ENCODE measurements at regions not wholly inside any gene's neighbourhood (a gene's known extent, or its start where the extent isn't known, plus 50 kb on each side); places are given as distances from the start of the nearest gene placed in this dataset.

- no peak for FAIRE-seq
- TF ChIP-seq KDM1A (IDR thresholded peaks at IDR 0.05; ENCODE audit: borderline replicate concordance, low read length): no peak
- TF ChIP-seq CTCF (IDR thresholded peaks at IDR 0.05; ENCODE audit: control extremely low read depth in 1 of 3, insufficient read depth in 1 of 3, low read depth in 1 of 3, low read length in 3 of 3): peak; percentile 21 to 68 (median 47)
- TF ChIP-seq NRF1 (IDR thresholded peaks at IDR 0.05; ENCODE audit: low read depth, low read length): no peak
- no peak for TF ChIP-seq GTF2F1 (IDR thresholded peaks at IDR 0.05; ENCODE audit: borderline replicate concordance, low read depth, low read length)
- no peak for TF ChIP-seq ATF2 (IDR thresholded peaks at IDR 0.05; ENCODE audit: low read length)
- no peak for TF ChIP-seq YY1 (IDR thresholded peaks at IDR 0.05; ENCODE audit: low read depth, low read length)
- no peak for TF ChIP-seq CEBPB (IDR thresholded peaks at IDR 0.05; ENCODE audit: low read depth, low read length)
- TF ChIP-seq HDAC6 (IDR thresholded peaks at IDR 0.05; ENCODE audit: low read depth, low read length): no peak
- TF ChIP-seq TAF7 (optimal IDR thresholded peaks at IDR 0.05; ENCODE audit: borderline replicate concordance, low read depth, low read length): no peak
Measured at GRCh38 chr3:40719660-40720287, 195.0 kb downstream of the ZNF621 start.

More at GRCh38 chr3:40719660-40720287, 195.0 kb downstream of the ZNF621 start:
- no peak overlapping the region for H3K18ac ChIP-seq (ENCODE audit: extremely low read depth, low read length)
- no peak overlapping the region for H3K27ac ChIP-seq (ENCODE audit: low read depth, low read length)
- no peak overlapping the region for H2AK5ac ChIP-seq (ENCODE audit: low read depth, low read length)
- peak overlapping the region; percentile 67 for H2AFZ ChIP-seq (ENCODE audit: low read length)
- H3K23ac ChIP-seq (ENCODE audit: insufficient read length): no peak overlapping the region
- H3K36me3 ChIP-seq (ENCODE audit: control insufficient read depth in 2 of 4, insufficient read depth in 4 of 4, low read length in 3 of 4): no peaks in the 10 kb centered on the region
- no peak overlapping the region for H3K56ac ChIP-seq (replicated peaks; ENCODE audit: insufficient read length, low read depth, low read length)
- H3K4me1 ChIP-seq (replicated peaks in 1 of 4; ENCODE audit: control insufficient read depth in 3 of 4, insufficient read depth in 4 of 4, low read length in 3 of 4): no peaks in the 10 kb centered on the region
- no peak overlapping the region for H2BK5ac ChIP-seq (ENCODE audit: low read depth, low read length)
- no peak overlapping the region for H3K9ac ChIP-seq (replicated peaks in 1 of 4; ENCODE audit: extremely low read depth in 1 of 4, low read depth in 3 of 4, low read length in 3 of 4)
- H3K9me3 ChIP-seq (ENCODE audit: insufficient read depth in 2 of 2, low read depth in 1 of 2, low read length in 1 of 2): no peaks in the 10 kb centered on the region
- peak in 1 of 2 experiments; percentile 46 for DNase-seq (ENCODE audit: low read depth in 1 of 2, low spot score in 2 of 2)
- H2BK120ac ChIP-seq (replicated peaks; ENCODE audit: low read depth, low read length): no peak overlapping the region
- 91% methylated on average over 11 of the region's 11 CpGs; no CpG with 5 or more reads in 1 of the 2 experiments for WGBS, 2 experiments (ENCODE audit: extremely low coverage in 1 of 2, insufficient coverage in 1 of 2, insufficient read length in 1 of 2, insufficient replicate concordance in 2 of 2, low coverage in 1 of 2, low lambda C conversion rate in 2 of 2, missing lambda C conversion rate in 1 of 2)
- H2BK20ac ChIP-seq (ENCODE audit: low read length): no peak overlapping the region
- H3K4me3 ChIP-seq (ENCODE audit: extremely low read depth in 1 of 4, insufficient read depth in 2 of 4, low read depth in 3 of 4, low read length in 4 of 4): no peak overlapping the region
- no peak overlapping the region for H2BK15ac ChIP-seq (ENCODE audit: low read length)
- no peaks in the 10 kb centered on the region for H3K79me2 ChIP-seq (ENCODE audit: control insufficient read depth in 1 of 2, insufficient read depth in 2 of 2, low read length in 2 of 2)
- H3K14ac ChIP-seq (ENCODE audit: insufficient read length): no peak overlapping the region
- H3K4ac ChIP-seq (replicated peaks; ENCODE audit: insufficient read length, low read depth, low read length): no peak overlapping the region
- 0 out of 2 replicates have a peak overlapping the region, but pooled peaks have one; percentile 7 for H2BK12ac ChIP-seq (ENCODE audit: low read depth, low read length)
- no peaks in the 10 kb centered on the region for H3K23me2 ChIP-seq (ENCODE audit: low read depth, low read length)
- no peaks in the 10 kb centered on the region; a peak in 1 of 7 replicates for H3K27me3 ChIP-seq (replicated peaks in 1 of 4; ENCODE audit: control insufficient read depth in 3 of 4, extremely low read depth in 1 of 4, insufficient read depth in 3 of 4, low read length in 3 of 4)
- CTCF ChIA-PET (ENCODE audit: partially characterized antibody): interaction anchor here (0.6 to 1.7 kb wide), 16 partner anchors 8 to 514 kb away, joined by 3 to 8 read pairs (median 3); no protein-coding TSS in a partner anchor
- no peaks in the 10 kb centered on the region for H3K79me1 ChIP-seq (ENCODE audit: low read depth, low read length)
- H3K4me2 ChIP-seq (ENCODE audit: insufficient read depth in 1 of 2, low read depth in 2 of 2, low read length in 2 of 2): no peak overlapping the region
- POLR2A ChIA-PET (ENCODE audit: partially characterized antibody): interaction anchor here (1.1 kb wide), 1 partner anchor 479 kb away, joined by 5 read pairs; the partner anchor contains the start of gene CTNNB1
- no peak overlapping the region for H4K91ac ChIP-seq (replicated peaks; ENCODE audit: insufficient read length, low read length)
- no peaks in the 10 kb centered on the region for H4K20me1 ChIP-seq (replicated peaks in 1 of 2; ENCODE audit: control insufficient read depth in 1 of 2, insufficient read depth in 2 of 2, low read length in 2 of 2)
- no peak overlapping the region for H4K8ac ChIP-seq (ENCODE audit: extremely low read depth, insufficient read depth, low read length)
- no peak overlapping the region for H4K5ac ChIP-seq (ENCODE audit: insufficient read length, low read depth, low read length)
